Panc1 (cell line): ENCODE measurements at regions not wholly inside any gene's neighbourhood (a gene's known extent, or its start where the extent isn't known, plus 50 kb on each side); places are given as distances from the start of the nearest gene placed in this dataset.
"Not testable (repeated sequence)": the region's sequence is repeated elsewhere in the genome, so short reads cannot be mapped to it uniquely, and the experiment has no call there.

ENCODE experiments used
- ATAC-seq: fragments of 200-7000 bp; cut with Tn5 transposase; 2 replicates; pipeline ENCODE4 v1.9.1; 2020; ENCODE audit warnings: mild to moderate bottlenecking, moderate library complexity
- BruUV-seq: library from RNA; stranded (reverse); fragments of 400-500 nt; replicated peaks from 2 replicates; lab custom pipeline; 2021; lab: Mats Ljungman, UMichigan
- CTCF ChIA-PET: fragments of 300-600 bp; sonication (Branson Sonifier 250); formaldehyde crosslinking; loops from one replicate; lab custom pipeline; 2022; ENCODE audit warnings: antibody characterized with exemption; lab: Charles Lee
- POLR2A ChIA-PET: fragments of 300-600 bp; sonication (Branson Sonifier 250); formaldehyde crosslinking; loops from one replicate; lab custom pipeline; 2022; ENCODE audit warnings: antibody characterized with exemption; lab: Charles Lee
- DNase-seq: peaks from one replicate; pipeline ENCODE4 v3.0.0-alpha.2; 2010; ENCODE audit warnings: low read depth, low spot score
- H3K27ac ChIP-seq: 2 replicates; pipeline ENCODE4 v1.5.1; 2011; ENCODE audit warnings: mild to moderate bottlenecking, low read length, inconsistent platforms
- H3K27me3 ChIP-seq: fragments of 200-500 bp; sonication (Bioruptor generic); 2 replicates; pipeline ENCODE4 v1.6.0; 2014; ENCODE audit warnings: low read length, inconsistent platforms; ENCODE audit not compliant: control insufficient read depth, insufficient read depth
- H3K36me3 ChIP-seq: fragments of 200-500 bp; sonication (Bioruptor generic); 2 replicates; pipeline ENCODE4 v1.5.1; 2014; ENCODE audit warnings: inconsistent platforms, mild to moderate bottlenecking, low read length, moderate library complexity; ENCODE audit not compliant: control insufficient read depth, insufficient read depth
- H3K4me1 ChIP-seq: 2 replicates; pipeline ENCODE4 v1.5.1; 2011; ENCODE audit warnings: inconsistent platforms, mild to moderate bottlenecking, low read length, moderate library complexity; ENCODE audit not compliant: control insufficient read depth, insufficient read depth
- H3K4me3 ChIP-seq, 2 experiments: 2 replicates each; pipeline ENCODE4 v1.5.1; 2011 to 2012; ENCODE audit warnings: low read depth in 2 of 2, low read length in 2 of 2, mild to moderate bottlenecking in 2 of 2, inconsistent platforms in 1 of 2, moderate library complexity in 1 of 2
- H3K9me3 ChIP-seq: fragments of 200-500 bp; sonication (Bioruptor generic); 2 replicates; pipeline ENCODE4 v1.5.1; 2014; ENCODE audit warnings: low read depth, mild to moderate bottlenecking, inconsistent platforms, low read length, moderate library complexity; ENCODE audit not compliant: control insufficient read depth, insufficient read depth
- POLR2AphosphoS5 ChIP-seq: IDR thresholded peaks from 2 replicates; pipeline ENCODE4 v1.6.1; 2012; ENCODE audit warnings: mild to moderate bottlenecking, low read depth, low read length, moderate library complexity
- SIN3A ChIP-seq: IDR thresholded peaks from 2 replicates; pipeline ENCODE4 v1.6.1; 2012; ENCODE audit warnings: low read depth, mild to moderate bottlenecking, low read length, moderate library complexity, borderline replicate concordance; ENCODE audit not compliant: insufficient read depth
- TCF7L2 ChIP-seq: IDR thresholded peaks from 2 replicates; pipeline ENCODE4 v1.6.1; 2011; ENCODE audit warnings: mild to moderate bottlenecking, low read depth, low read length, inconsistent platforms
- in situ Hi-C: cut with HindIII; loops from 2 replicates; pipeline ENCODE4 v1.10.0; 2016; ENCODE audit warnings: low sequenced_read_pairs, low pct_unique_long_range_greater_than_20kb
- intact Hi-C: fragments of 100-400 bp; cut with micrococcal nuclease; formaldehyde crosslinking; loops from one replicate; pipeline ENCODE4 v1.10.0; 2022; ENCODE audit not compliant: unreplicated experiment
- TF ChIP-seq, protein P1 (sequence below), 2 experiments: IDR thresholded peaks; 2 replicates each; pipeline ENCODE4 v1.6.1; 2011 to 2012; ENCODE audit warnings: low read depth in 2 of 2, control low read depth in 1 of 2, low read length in 1 of 2, mild to moderate bottlenecking in 1 of 2, moderate library complexity in 1 of 2; ENCODE audit not compliant: insufficient read depth in 1 of 2
- TF ChIP-seq, protein P2 (sequence below): fragments of 450-650 bp; IDR thresholded peaks from 2 replicates; pipeline ENCODE4 v1.5.1; 2017; ENCODE audit warnings: mild to moderate bottlenecking

DNA sequence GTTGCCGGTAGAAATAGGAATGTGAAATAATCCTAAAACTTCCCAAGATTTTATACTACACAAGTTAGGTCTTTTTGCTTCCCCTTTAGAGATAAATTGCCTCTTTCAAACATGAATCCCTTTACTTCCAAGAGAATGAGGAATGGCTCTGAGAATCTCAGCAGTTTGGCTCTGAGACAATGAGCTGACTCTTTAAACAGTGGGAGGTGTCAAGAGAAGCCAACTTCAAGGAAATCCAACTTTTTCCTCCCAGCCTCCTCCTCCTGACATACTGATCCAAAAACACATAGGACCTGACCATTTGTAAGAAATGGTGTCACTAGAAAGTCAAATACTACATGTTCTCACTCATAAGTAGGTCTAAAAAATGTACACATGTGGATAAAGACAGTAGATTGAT lies 154.2 kb downstream of the ALDH8A1 start:
- BruUV-seq = no TSS peak
- CTCF ChIA-PET = no interaction called here
- no peaks in the 10 kb centered on the region for H3K36me3 ChIP-seq
- no peaks in the 10 kb centered on the region for H3K9me3 ChIP-seq
- ATAC-seq = no peak
- DNase-seq = no peak
- in situ Hi-C loops = no loop called here
- no peak overlapping the region for H3K4me3 ChIP-seq
- H3K4me1 ChIP-seq = no peaks in the 10 kb centered on the region
- H3K27me3 ChIP-seq = no peaks in the 10 kb centered on the region
- intact Hi-C loops = no loop called here
- TF ChIP-seq POLR2AphosphoS5 = no peak
- TF ChIP-seq TCF7L2 = no peak
- TF ChIP-seq, protein P1, sequence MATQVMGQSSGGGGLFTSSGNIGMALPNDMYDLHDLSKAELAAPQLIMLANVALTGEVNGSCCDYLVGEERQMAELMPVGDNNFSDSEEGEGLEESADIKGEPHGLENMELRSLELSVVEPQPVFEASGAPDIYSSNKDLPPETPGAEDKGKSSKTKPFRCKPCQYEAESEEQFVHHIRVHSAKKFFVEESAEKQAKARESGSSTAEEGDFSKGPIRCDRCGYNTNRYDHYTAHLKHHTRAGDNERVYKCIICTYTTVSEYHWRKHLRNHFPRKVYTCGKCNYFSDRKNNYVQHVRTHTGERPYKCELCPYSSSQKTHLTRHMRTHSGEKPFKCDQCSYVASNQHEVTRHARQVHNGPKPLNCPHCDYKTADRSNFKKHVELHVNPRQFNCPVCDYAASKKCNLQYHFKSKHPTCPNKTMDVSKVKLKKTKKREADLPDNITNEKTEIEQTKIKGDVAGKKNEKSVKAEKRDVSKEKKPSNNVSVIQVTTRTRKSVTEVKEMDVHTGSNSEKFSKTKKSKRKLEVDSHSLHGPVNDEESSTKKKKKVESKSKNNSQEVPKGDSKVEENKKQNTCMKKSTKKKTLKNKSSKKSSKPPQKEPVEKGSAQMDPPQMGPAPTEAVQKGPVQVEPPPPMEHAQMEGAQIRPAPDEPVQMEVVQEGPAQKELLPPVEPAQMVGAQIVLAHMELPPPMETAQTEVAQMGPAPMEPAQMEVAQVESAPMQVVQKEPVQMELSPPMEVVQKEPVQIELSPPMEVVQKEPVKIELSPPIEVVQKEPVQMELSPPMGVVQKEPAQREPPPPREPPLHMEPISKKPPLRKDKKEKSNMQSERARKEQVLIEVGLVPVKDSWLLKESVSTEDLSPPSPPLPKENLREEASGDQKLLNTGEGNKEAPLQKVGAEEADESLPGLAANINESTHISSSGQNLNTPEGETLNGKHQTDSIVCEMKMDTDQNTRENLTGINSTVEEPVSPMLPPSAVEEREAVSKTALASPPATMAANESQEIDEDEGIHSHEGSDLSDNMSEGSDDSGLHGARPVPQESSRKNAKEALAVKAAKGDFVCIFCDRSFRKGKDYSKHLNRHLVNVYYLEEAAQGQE (IDR thresholded peaks at IDR 0.05; ENCODE audit: insufficient read depth in 1 of 2, low read depth in 2 of 2, low read length in 1 of 2) = no peak
- TF ChIP-seq SIN3A = no peak
- POLR2A ChIA-PET = no interaction called here
- H3K27ac ChIP-seq = no peak overlapping the region

DNA sequence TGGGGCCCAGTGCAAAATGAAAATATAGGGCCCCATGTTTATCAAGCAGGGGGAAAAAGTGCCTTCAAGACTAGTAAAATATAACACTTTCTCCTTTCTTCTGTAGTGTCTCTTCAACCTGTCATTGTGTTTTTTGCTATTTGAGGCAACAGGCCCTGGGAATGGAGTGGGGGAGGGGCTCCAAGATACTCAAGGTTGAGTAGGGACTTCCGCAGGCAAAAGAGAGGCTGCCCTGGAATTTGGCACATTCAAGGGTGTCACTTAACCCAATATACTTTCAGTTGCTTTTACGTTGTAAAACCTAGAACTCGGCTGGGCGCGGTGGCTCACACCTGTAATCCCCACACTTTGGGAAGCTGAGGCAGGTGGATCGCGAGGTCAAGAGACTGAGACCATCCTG lies 154.9 kb downstream of the ALDH8A1 start:
- Histone ChIP-seq H3K36me3 (no peaks in the 10 kb centered on the region), H3K27ac (no peak overlapping the region), H3K4me1 (no peaks in the 10 kb centered on the region), H3K4me3 (no peak overlapping the region), H3K27me3 (no peaks in the 10 kb centered on the region), H3K9me3 (no peaks in the 10 kb centered on the region)
- intact Hi-C loops (no loop called here), in situ Hi-C loops (no loop called here)
- ChIA-PET CTCF (no interaction called here), POLR2A (no interaction called here)
- TF ChIP-seq SIN3A (no peak), TCF7L2 (no peak), POLR2AphosphoS5 (no peak)
- TF ChIP-seq, protein P2, sequence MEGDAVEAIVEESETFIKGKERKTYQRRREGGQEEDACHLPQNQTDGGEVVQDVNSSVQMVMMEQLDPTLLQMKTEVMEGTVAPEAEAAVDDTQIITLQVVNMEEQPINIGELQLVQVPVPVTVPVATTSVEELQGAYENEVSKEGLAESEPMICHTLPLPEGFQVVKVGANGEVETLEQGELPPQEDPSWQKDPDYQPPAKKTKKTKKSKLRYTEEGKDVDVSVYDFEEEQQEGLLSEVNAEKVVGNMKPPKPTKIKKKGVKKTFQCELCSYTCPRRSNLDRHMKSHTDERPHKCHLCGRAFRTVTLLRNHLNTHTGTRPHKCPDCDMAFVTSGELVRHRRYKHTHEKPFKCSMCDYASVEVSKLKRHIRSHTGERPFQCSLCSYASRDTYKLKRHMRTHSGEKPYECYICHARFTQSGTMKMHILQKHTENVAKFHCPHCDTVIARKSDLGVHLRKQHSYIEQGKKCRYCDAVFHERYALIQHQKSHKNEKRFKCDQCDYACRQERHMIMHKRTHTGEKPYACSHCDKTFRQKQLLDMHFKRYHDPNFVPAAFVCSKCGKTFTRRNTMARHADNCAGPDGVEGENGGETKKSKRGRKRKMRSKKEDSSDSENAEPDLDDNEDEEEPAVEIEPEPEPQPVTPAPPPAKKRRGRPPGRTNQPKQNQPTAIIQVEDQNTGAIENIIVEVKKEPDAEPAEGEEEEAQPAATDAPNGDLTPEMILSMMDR = no peak
- no peak for ATAC-seq
- no TSS peak for BruUV-seq
- no peak for DNase-seq

DNA sequence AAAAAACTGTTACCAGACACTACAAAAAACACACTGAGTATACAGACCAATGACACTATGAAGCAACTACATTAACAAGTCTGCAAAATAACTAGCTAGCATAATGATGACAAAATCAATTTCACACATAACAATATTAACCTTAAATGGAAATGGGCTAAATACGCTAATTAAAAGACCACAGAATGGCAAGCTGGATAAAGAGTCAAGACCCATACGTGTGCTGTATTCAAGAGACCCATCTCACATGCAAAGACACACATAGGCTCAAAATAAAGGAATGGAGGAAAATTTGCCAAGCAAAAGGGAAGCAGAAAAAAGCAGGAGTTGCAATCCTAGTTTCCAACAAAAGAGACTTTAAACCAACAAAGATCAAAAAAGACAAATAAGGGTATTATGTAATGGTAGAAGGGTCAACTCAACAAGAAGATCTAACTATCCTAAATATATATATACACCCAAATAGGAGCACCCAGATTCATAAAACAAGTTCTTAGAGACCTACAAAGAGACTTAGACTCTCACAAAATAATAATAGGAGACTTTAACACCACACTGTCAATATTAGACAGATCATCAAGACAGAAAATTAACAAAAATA lies 158.6 kb downstream of the ALDH8A1 start:
- ATAC-seq, POLR2A ChIA-PET, H3K36me3 ChIP-seq, DNase-seq, H3K4me1 ChIP-seq, CTCF ChIA-PET, BruUV-seq, in situ Hi-C loops, H3K27ac ChIP-seq, intact Hi-C loops, H3K27me3 ChIP-seq, H3K4me3 ChIP-seq, H3K9me3 ChIP-seq: not testable (repeated sequence)
